ENCODE measurements at regions not wholly inside any gene's neighbourhood (a gene's known extent, or its start where the extent isn't known, plus 50 kb on each side); places are given as distances from the start of the nearest gene placed in this dataset.

DNA sequence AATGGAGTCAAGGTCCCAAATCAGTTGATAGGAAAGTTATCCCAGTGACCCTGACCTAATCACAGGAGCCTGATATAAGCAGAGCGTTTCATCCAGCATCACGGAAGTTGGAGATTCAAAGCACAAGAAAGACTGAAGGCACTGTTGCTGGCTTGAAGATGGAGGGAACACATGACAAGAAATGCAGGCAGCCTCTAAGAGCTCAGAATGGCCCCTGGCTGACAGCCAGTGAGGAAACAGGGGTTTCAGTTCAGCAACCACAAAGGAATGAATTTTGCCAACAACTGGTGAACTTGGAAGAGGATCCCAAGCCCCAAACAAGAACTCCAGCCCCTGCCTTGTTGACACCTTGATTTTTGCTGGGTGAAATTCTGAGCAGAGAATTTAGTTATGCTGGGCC is 778.5 kb downstream of the MAFB start:
- Histone ChIP-seq H2AFZ (ENCODE audit: low read length) (no peak overlapping the region), H3K36me3 (ENCODE audit: low read depth, low read length) (no peaks in the 10 kb centered on the region), H3K9me2 (replicated peaks; ENCODE audit: low read length) (no peaks in the 10 kb centered on the region), H3K27me3 (ENCODE audit: low read length) (no peaks in the 10 kb centered on the region), H3K4me3 (ENCODE audit: low read length) (no peak overlapping the region), H3K27ac (ENCODE audit: low read length) (no peak overlapping the region), H3K4me1 (ENCODE audit: insufficient read depth, low read length) (no peaks in the 10 kb centered on the region), H4K20me1 (ENCODE audit: low read length) (no peaks in the 10 kb centered on the region), H3K9me3 (ENCODE audit: low read length) (peaks cover 23% of the 10 kb centered on the region; the same call in 1 of the 2 replicates), H3F3A (ENCODE audit: low read length, unreplicated experiment) (no peaks in the 10 kb centered on the region), H3K79me2 (ENCODE audit: low read length) (no peaks in the 10 kb centered on the region), H3K9ac (ENCODE audit: low read length) (no peak overlapping the region), H3K4me2 (ENCODE audit: low read length) (no peak overlapping the region)
- no peak for DNase-seq
- no peak for ATAC-seq
- ChIA-PET POLR2A (ENCODE audit: unreplicated experiment) (no interaction called here), CTCF (no interaction called here)
- BruUV-seq (replicated peaks), result no TSS peak
- intact Hi-C loops (cut with micrococcal nuclease), result no loop called here
- TF ChIP-seq EZH2 (IDR thresholded peaks at IDR 0.05; ENCODE audit: low read length, unreplicated experiment), result no peak
- TF ChIP-seq, protein P1, sequence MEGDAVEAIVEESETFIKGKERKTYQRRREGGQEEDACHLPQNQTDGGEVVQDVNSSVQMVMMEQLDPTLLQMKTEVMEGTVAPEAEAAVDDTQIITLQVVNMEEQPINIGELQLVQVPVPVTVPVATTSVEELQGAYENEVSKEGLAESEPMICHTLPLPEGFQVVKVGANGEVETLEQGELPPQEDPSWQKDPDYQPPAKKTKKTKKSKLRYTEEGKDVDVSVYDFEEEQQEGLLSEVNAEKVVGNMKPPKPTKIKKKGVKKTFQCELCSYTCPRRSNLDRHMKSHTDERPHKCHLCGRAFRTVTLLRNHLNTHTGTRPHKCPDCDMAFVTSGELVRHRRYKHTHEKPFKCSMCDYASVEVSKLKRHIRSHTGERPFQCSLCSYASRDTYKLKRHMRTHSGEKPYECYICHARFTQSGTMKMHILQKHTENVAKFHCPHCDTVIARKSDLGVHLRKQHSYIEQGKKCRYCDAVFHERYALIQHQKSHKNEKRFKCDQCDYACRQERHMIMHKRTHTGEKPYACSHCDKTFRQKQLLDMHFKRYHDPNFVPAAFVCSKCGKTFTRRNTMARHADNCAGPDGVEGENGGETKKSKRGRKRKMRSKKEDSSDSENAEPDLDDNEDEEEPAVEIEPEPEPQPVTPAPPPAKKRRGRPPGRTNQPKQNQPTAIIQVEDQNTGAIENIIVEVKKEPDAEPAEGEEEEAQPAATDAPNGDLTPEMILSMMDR (conservative IDR thresholded peaks at IDR 0.05; ENCODE audit: low read depth, low read length), result no peak
- no peak for TF ChIP-seq EZH2phosphoT487 (IDR thresholded peaks at IDR 0.05; ENCODE audit: borderline replicate concordance, low read length)

DNA sequence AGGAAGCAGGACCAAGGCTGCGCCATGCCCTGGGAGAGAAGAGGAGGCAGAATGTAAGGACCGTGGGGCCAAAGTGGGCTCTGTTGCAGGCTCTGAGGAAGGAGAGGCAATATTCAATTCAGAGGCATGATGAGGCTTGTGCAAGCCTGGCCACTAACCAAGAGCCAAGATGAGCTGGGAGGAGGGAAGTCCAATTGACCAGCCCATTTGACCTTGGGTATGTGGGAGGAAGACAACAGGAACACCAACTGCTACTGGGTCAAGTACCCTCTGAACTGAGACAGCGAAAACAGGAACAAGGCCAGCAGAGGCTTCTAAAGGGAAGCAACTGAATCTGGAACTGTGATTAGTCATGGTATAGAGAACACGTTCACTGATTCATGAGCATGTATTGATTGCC is 779.6 kb downstream of the MAFB start:
- TF ChIP-seq, protein P1 (conservative IDR thresholded peaks at IDR 0.05; ENCODE audit: low read depth, low read length), result no peak
- TF ChIP-seq EZH2 (IDR thresholded peaks at IDR 0.05; ENCODE audit: low read length, unreplicated experiment) (no peak), EZH2phosphoT487 (IDR thresholded peaks at IDR 0.05; ENCODE audit: borderline replicate concordance, low read length) (no peak)
- Histone ChIP-seq H3K27ac (ENCODE audit: low read length) (no peak overlapping the region), H2AFZ (ENCODE audit: low read length) (no peak overlapping the region), H3F3A (ENCODE audit: low read length, unreplicated experiment) (no peaks in the 10 kb centered on the region), H3K4me2 (ENCODE audit: low read length) (no peak overlapping the region), H3K36me3 (ENCODE audit: low read depth, low read length) (no peaks in the 10 kb centered on the region), H4K20me1 (ENCODE audit: low read length) (no peaks in the 10 kb centered on the region), H3K4me1 (ENCODE audit: insufficient read depth, low read length) (no peaks in the 10 kb centered on the region), H3K9me3 (ENCODE audit: low read length) (peaks cover 25% of the 10 kb centered on the region; the same call in 1 of the 2 replicates), H3K9me2 (replicated peaks; ENCODE audit: low read length) (no peaks in the 10 kb centered on the region), H3K79me2 (ENCODE audit: low read length) (no peaks in the 10 kb centered on the region), H3K9ac (ENCODE audit: low read length) (no peak overlapping the region), H3K27me3 (ENCODE audit: low read length) (no peaks in the 10 kb centered on the region), H3K4me3 (ENCODE audit: low read length) (no peak overlapping the region)
- CTCF ChIA-PET, result no interaction called here
- ATAC-seq, result no peak
- intact Hi-C loops (cut with micrococcal nuclease), result no loop called here
- no peak for DNase-seq
- no TSS peak for BruUV-seq (replicated peaks)
- POLR2A ChIA-PET (ENCODE audit: unreplicated experiment), result no interaction called here

DNA sequence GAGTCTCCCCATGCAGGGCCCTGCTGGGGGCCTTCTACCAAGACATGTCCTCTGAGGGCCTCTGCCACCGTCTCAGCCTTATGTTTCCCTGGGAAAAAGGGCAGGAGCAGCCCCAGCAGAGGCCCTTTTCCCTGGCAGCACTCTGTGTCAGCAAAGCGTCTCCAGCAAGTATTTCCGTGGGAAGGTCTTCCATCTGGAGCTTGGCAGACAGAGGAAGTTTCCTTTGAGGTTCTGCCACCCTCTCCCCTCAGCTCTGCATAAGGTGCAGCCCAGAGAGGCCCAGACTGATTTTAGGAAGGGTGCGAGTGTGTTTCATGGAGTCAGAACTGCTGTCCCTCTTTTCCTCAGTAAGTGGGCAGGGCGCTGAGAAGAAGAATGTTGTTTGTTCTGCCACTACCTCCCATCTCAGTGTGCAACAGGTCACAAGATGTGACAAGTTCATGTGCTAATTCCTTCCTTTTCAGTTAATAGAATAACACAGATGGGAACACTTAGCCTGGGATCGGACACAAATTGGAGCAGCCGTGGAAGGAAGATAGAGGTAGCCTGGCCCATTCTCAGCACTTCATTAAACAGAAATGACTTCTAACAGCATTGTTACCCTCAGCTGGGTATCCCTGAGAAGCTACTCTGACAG is 784.4 kb downstream of the MAFB start:
- no peaks in the 10 kb centered on the region for H4K20me1 ChIP-seq (ENCODE audit: low read length)

More for the DNA sequence above, 784.4 kb downstream of the MAFB start:
- intact Hi-C loops (cut with micrococcal nuclease), result no loop called here
- no TSS peak for BruUV-seq (replicated peaks)
- H3K36me3 ChIP-seq (ENCODE audit: low read depth, low read length), result no peaks in the 10 kb centered on the region
- H3K79me2 ChIP-seq (ENCODE audit: low read length), result no peaks in the 10 kb centered on the region
- ChIA-PET CTCF (no interaction called here), POLR2A (ENCODE audit: unreplicated experiment) (no interaction called here)
- H3K4me3 ChIP-seq (ENCODE audit: low read length), result no peak overlapping the region
- no peaks in the 10 kb centered on the region for H3K4me1 ChIP-seq (ENCODE audit: insufficient read depth, low read length)
- TF ChIP-seq, protein P1 (conservative IDR thresholded peaks at IDR 0.05; ENCODE audit: low read depth, low read length), result no peak
- TF ChIP-seq EZH2phosphoT487 (IDR thresholded peaks at IDR 0.05; ENCODE audit: borderline replicate concordance, low read length) (no peak), EZH2 (IDR thresholded peaks at IDR 0.05; ENCODE audit: low read length, unreplicated experiment) (no peak)
- H3K9me2 ChIP-seq (replicated peaks; ENCODE audit: low read length), result no peaks in the 10 kb centered on the region
- H3K9ac ChIP-seq (ENCODE audit: low read length), result no peak overlapping the region
- DNase-seq (no peak), ATAC-seq (no peak)
- H3K27me3 ChIP-seq (ENCODE audit: low read length), result no peaks in the 10 kb centered on the region
- no peak overlapping the region for H3K27ac ChIP-seq (ENCODE audit: low read length)
- H3F3A ChIP-seq (ENCODE audit: low read length, unreplicated experiment), result no peaks in the 10 kb centered on the region
- peaks cover 22% of the 10 kb centered on the region; the same call in 1 of the 2 replicates for H3K9me3 ChIP-seq (ENCODE audit: low read length)
- H3K4me2 ChIP-seq (ENCODE audit: low read length), result no peak overlapping the region
- no peak overlapping the region for H2AFZ ChIP-seq (ENCODE audit: low read length)
